Neural cell (in vitro differentiated cells): ENCODE measurements at regions not wholly inside any gene's neighbourhood (a gene's known extent, or its start where the extent isn't known, plus 50 kb on each side); places are given as distances from the start of the nearest gene placed in this dataset.

Experiments used
- H2AFZ ChIP-seq: fragments of 200-600, 300-800 bp; sonication (generic), shearing (Covaris generic); 2 replicates; pipeline ENCODE4 v1.6.0; 2014; ENCODE audit warnings: low read depth, mild to moderate bottlenecking, antibody characterized with exemption, low read length, moderate library complexity
- H3F3A ChIP-seq: fragments of 200-600 bp; shearing (Covaris generic); 2 replicates; pipeline ENCODE4 v1.6.1; 2016; ENCODE audit warnings: mild to moderate bottlenecking, moderate library complexity, mixed read lengths, antibody characterized with exemption, low read length; ENCODE audit not compliant: insufficient read depth, poor library complexity, severe bottlenecking
- H3K27ac ChIP-seq: fragments of 200-600, 300-800 bp; sonication (generic), shearing (Covaris generic); 2 replicates; pipeline ENCODE4 v1.5.1; 2014; ENCODE audit warnings: mild to moderate bottlenecking, low read length, moderate library complexity
- H3K27me3 ChIP-seq: fragments of 300-800, 200-600 bp; sonication (generic), shearing (Covaris generic); 2 replicates; pipeline ENCODE4 v1.6.0; 2014; ENCODE audit warnings: mild to moderate bottlenecking, low read depth, low read length, moderate library complexity; ENCODE audit not compliant: insufficient read depth
- H3K36me3 ChIP-seq: fragments of 300-800, 200-600 bp; sonication (generic), shearing (Covaris generic); 2 replicates; pipeline ENCODE4 v1.5.1; 2014; ENCODE audit warnings: mild to moderate bottlenecking, antibody characterized with exemption, low read length, moderate library complexity; ENCODE audit not compliant: insufficient read depth
- H3K4me2 ChIP-seq: fragments of 300-800, 200-600 bp; sonication (generic), shearing (Covaris generic); 2 replicates; pipeline ENCODE4 v1.6.0; 2014; ENCODE audit warnings: mild to moderate bottlenecking, low read length
- H3K4me3 ChIP-seq: fragments of 300-800, 200-600 bp; sonication (generic), shearing (Covaris generic); 2 replicates; pipeline ENCODE4 v1.5.1; 2014; ENCODE audit warnings: mild to moderate bottlenecking, low read length, moderate library complexity
- H3K79me2 ChIP-seq: fragments of 200-600 bp; shearing (Covaris generic); replicated peaks from 2 replicates; pipeline ENCODE4 v1.6.0; 2014; ENCODE audit warnings: mild to moderate bottlenecking, low read length, moderate library complexity; ENCODE audit not compliant: insufficient read depth
- H3K9ac ChIP-seq: fragments of 300-800, 200-600 bp; sonication (generic), shearing (Covaris generic); 2 replicates; pipeline ENCODE4 v1.6.1; 2016; ENCODE audit warnings: mild to moderate bottlenecking, low read length, mixed read lengths
- H3K9me2 ChIP-seq: fragments of 200-600 bp; shearing (Covaris generic); 2 replicates; pipeline ENCODE4 v1.6.1; 2016; ENCODE audit warnings: mild to moderate bottlenecking, low read length, mixed read lengths; ENCODE audit not compliant: insufficient read depth
- H3K9me3 ChIP-seq: fragments of 200-600, 300-800 bp; sonication (generic), shearing (Covaris generic); 2 replicates; pipeline ENCODE4 v1.6.1; 2016; ENCODE audit warnings: mild to moderate bottlenecking, mixed run types, low read length, moderate library complexity, mixed read lengths
- H4K20me1 ChIP-seq: fragments of 200-600 bp; shearing (Covaris generic); 2 replicates; pipeline ENCODE4 v1.6.1; 2016; ENCODE audit warnings: mild to moderate bottlenecking, mixed run types; ENCODE audit not compliant: insufficient read depth
- EP300 ChIP-seq: fragments of 450-650 bp; conservative IDR thresholded peaks from 2 replicates; pipeline ENCODE4 v1.6.1; 2014; ENCODE audit warnings: antibody characterized with exemption, mild to moderate bottlenecking, moderate library complexity; ENCODE audit not compliant: poor library complexity, severe bottlenecking
- MXI1 ChIP-seq: fragments of 450-650 bp; conservative IDR thresholded peaks from 2 replicates; pipeline ENCODE4 v1.6.1; 2014; ENCODE audit warnings: antibody characterized with exemption, mild to moderate bottlenecking; ENCODE audit not compliant: poor library complexity, severe bottlenecking
- POLR2AphosphoS5 ChIP-seq: IDR thresholded peaks from 2 replicates; pipeline ENCODE4 v1.6.1; 2012
- RAD21 ChIP-seq: fragments of 450-650 bp; conservative IDR thresholded peaks from 2 replicates; pipeline ENCODE4 v1.6.1; 2014; ENCODE audit warnings: antibody characterized with exemption, mild to moderate bottlenecking, moderate library complexity
- TF ChIP-seq, protein P1 (sequence below): IDR thresholded peaks from 2 replicates; pipeline ENCODE4 v1.6.1; 2012; ENCODE audit warnings: borderline replicate concordance

DNA sequence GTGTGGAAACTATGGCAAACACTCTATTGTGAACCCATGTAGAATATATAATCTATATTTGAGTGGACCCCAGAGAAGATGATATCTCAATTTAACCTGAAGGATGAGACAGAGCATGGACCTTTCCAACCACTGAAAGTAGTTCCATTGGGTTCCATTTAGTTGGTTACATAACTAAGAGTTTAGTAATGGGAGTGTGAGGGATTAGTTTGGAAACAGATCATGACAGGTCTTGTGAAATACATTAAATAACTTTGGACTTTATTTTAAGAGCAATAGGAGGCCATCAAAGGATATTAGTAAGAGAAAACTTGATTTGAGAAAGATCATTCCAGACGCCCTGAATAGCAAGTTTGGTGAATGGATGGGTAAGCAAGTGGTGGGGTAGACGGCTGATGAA lies 487.2 kb upstream of the ROBO2 start:
- Histone ChIP-seq H3K27ac (no peak overlapping the region), H2AFZ (no peak overlapping the region), H3K9ac (no peak overlapping the region), H3F3A (no peaks in the 10 kb centered on the region), H3K9me2 (no peaks in the 10 kb centered on the region), H3K36me3 (no peaks in the 10 kb centered on the region), H3K4me2 (no peak overlapping the region), H3K4me3 (no peak overlapping the region), H3K79me2 (no peaks in the 10 kb centered on the region), H3K27me3 (no peaks in the 10 kb centered on the region), H3K9me3 (no peaks in the 10 kb centered on the region), H4K20me1 (no peaks in the 10 kb centered on the region)
- TF ChIP-seq, protein P1, sequence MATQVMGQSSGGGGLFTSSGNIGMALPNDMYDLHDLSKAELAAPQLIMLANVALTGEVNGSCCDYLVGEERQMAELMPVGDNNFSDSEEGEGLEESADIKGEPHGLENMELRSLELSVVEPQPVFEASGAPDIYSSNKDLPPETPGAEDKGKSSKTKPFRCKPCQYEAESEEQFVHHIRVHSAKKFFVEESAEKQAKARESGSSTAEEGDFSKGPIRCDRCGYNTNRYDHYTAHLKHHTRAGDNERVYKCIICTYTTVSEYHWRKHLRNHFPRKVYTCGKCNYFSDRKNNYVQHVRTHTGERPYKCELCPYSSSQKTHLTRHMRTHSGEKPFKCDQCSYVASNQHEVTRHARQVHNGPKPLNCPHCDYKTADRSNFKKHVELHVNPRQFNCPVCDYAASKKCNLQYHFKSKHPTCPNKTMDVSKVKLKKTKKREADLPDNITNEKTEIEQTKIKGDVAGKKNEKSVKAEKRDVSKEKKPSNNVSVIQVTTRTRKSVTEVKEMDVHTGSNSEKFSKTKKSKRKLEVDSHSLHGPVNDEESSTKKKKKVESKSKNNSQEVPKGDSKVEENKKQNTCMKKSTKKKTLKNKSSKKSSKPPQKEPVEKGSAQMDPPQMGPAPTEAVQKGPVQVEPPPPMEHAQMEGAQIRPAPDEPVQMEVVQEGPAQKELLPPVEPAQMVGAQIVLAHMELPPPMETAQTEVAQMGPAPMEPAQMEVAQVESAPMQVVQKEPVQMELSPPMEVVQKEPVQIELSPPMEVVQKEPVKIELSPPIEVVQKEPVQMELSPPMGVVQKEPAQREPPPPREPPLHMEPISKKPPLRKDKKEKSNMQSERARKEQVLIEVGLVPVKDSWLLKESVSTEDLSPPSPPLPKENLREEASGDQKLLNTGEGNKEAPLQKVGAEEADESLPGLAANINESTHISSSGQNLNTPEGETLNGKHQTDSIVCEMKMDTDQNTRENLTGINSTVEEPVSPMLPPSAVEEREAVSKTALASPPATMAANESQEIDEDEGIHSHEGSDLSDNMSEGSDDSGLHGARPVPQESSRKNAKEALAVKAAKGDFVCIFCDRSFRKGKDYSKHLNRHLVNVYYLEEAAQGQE, result no peak

DNA sequence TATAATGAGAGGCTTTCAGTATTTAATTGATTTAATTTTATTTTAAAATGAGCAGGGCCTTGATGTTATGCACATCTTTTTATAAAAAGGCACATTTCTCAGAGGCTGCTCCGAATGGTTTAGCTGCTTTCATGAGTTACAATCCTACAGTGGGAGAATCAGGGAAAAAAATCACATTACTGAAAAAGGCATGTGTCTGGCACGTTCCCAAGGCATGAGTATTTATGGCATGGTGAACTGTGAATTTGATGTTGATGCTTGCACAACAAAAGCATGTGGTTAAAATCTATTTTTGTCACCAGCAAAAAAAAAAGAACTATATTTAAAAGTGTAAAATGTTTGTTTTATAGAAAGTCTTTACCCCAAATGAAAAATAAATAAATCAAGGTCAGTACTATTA lies 485.2 kb upstream of the ROBO2 start:
- Histone ChIP-seq H3K4me2 (no peak overlapping the region), H3K9me2 (no peaks in the 10 kb centered on the region), H3K79me2 (no peaks in the 10 kb centered on the region), H3K9me3 (no peaks in the 10 kb centered on the region), H3K27me3 (no peaks in the 10 kb centered on the region), H4K20me1 (no peaks in the 10 kb centered on the region), H3K4me3 (no peak overlapping the region), H3K27ac (no peak overlapping the region), H3K9ac (no peak overlapping the region), H3K36me3 (no peaks in the 10 kb centered on the region), H3F3A (no peaks in the 10 kb centered on the region), H2AFZ (no peak overlapping the region)
- TF ChIP-seq POLR2AphosphoS5, result no peak

DNA sequence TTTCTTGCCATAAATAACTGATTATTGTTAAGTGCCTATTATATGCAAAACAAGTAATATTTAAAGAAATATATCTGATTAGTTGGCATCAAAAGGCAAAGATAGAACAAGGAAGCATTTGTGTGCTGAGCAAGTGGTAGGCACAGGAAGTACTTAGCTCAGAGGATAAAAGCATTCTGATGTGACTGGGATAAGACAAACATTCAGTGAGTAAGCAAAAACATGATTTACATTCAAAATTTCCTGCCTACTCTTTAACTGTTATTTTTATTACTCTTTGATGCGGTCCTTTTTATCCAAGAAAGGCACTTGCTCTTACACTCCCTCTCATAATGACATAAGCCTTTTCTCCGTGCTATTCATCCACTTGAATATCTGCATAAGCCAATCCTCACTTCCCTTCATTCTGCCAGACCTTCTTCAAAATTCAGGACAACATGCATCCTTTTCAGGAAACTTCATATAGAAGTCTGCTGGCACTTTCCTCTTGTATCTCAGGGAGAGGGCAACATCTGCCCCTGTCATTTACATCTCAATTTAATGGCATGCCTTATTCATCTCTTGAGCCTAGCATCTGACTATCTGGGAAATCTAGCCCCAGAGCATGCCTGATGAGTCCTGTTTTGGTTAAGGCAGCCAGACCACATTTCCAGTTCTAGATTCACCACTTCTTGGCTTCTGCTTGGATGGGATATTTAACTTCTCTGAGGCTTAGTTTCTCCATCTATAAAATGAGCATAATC lies 478.2 kb upstream of the ROBO2 start:
- Histone ChIP-seq H4K20me1 (no peaks in the 10 kb centered on the region), H3K9me2 (no peaks in the 10 kb centered on the region), H3K4me2 (no peak overlapping the region), H3K9me3 (no peaks in the 10 kb centered on the region), H3K9ac (no peak overlapping the region), H3K27ac (no peak overlapping the region), H3K36me3 (no peaks in the 10 kb centered on the region), H3K4me3 (no peak overlapping the region), H3K27me3 (no peaks in the 10 kb centered on the region), H2AFZ (no peak overlapping the region), H3K79me2 (no peaks in the 10 kb centered on the region), H3F3A (no peaks in the 10 kb centered on the region)
- no peak for TF ChIP-seq EP300

DNA sequence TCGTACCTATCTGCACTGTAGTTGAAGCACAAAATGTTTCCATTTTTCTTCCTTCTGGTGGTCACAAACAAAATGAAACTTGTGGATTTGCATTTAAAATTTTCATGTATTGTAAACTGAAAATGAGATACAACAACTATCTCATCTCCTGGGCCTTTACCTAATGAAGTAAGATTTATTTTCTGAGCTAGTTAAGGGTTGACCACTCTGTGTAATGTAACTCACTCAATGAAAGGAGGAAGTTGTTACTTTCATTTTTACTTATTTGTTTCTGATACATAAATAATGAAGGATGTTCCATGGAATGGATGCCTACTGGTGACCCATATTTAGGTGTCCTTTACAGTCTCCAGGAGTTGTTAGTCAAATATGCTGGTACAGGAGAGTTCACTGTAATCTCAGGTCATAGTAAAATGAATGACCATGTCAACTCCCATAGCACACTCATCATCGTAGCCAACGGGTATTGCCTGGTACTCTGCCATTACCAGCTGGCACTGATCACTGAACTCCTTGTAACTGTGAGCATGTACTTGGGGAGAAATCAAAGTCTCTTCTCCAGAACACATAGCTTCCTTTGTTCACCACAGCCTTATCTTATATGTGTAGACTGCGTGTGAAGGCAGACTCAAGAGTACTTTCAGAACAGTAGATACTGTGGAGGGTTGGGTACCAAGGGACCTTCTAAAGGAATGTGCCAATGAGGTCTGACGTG lies 474.2 kb upstream of the ROBO2 start:
- Histone ChIP-seq H3K4me3 (no peak overlapping the region), H3K4me2 (no peak overlapping the region), H4K20me1 (no peaks in the 10 kb centered on the region), H3F3A (no peaks in the 10 kb centered on the region), H3K79me2 (no peaks in the 10 kb centered on the region), H3K9ac (no peak overlapping the region), H3K27me3 (no peaks in the 10 kb centered on the region), H3K9me3 (no peaks in the 10 kb centered on the region), H3K9me2 (no peaks in the 10 kb centered on the region), H3K36me3 (no peaks in the 10 kb centered on the region), H3K27ac (no peak overlapping the region), H2AFZ (no peak overlapping the region)
- no peak for TF ChIP-seq MXI1
- no peak for TF ChIP-seq EP300
- TF ChIP-seq RAD21, result no peak
